H7 (cell line): ENCODE measurements at regions not wholly inside any gene's neighbourhood (a gene's known extent, or its start where the extent isn't known, plus 50 kb on each side); places are given as distances from the start of the nearest gene placed in this dataset.

Experiments
- DNase-seq: peaks from one replicate; pipeline ENCODE4 v3.0.0; 2012
- H3K27me3 ChIP-seq: 2 replicates; pipeline ENCODE4 v1.6.0; 2011; ENCODE audit warnings: mild to moderate bottlenecking, low read length; ENCODE audit not compliant: control insufficient read depth, insufficient read depth
- H3K36me3 ChIP-seq: replicated peaks from 2 replicates; pipeline ENCODE4 v1.5.1; 2011; ENCODE audit warnings: low read length; ENCODE audit not compliant: control insufficient read depth, insufficient read depth
- H3K4me3 ChIP-seq: 2 replicates; pipeline ENCODE4 v1.5.1; 2011; ENCODE audit warnings: low read depth, mild to moderate bottlenecking, control low read depth, low read length, moderate library complexity; ENCODE audit not compliant: insufficient read depth

DNA sequence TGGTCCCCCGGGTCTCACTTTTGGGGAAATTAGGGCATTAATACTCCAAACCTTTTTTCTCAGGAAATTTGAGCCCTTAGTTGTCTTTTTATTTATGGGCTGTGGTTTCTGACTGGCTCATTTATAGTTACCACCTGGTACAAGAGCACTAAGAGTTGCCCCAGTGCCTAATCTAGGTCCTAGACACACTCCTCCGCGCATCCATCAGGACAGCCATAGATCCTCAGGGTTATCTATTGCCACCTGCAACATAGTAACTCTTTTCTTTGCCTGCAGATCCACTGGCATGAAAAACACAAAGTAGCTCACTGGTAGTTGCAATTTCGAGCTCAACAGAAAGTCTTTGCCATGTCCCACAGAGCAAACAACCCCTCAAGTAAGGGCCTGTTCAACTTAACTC is 576.4 kb upstream of the ROBO2 start:
- Histone ChIP-seq H3K36me3 (no peaks in the 10 kb centered on the region), H3K27me3 (no peaks in the 10 kb centered on the region), H3K4me3 (no peak overlapping the region)
- no peak for DNase-seq

- Histone ChIP-seq H3K4me3 (no peak overlapping the region), H3K27me3 (no peaks in the 10 kb centered on the region), H3K36me3 (no peaks in the 10 kb centered on the region)
- no peak for DNase-seq
Observed at GRCh38 chr3:76470285-76470684, 569.6 kb upstream of the ROBO2 start.

DNA sequence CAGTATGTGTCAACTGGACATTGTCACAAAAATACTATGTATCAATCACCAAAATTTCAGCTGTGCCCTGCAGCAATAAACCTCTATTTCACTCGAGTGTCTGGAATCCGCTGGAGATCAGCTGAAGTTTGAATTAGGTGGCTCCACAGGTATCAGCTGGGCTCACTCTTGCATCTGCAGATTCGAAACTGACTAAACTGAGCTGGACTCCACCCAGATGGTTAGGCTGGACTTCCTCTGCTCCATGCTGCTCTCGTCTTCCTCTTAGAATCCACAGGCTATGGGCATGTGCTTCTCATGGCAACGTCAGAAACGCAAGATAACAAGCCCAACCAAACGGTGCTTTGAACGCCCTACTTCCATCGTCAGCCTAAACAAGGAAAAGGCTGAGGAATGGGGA is 565.3 kb upstream of the ROBO2 start:
- no peaks in the 10 kb centered on the region for H3K27me3 ChIP-seq
- H3K4me3 ChIP-seq: no peak overlapping the region
- DNase-seq: no peak
- no peaks in the 10 kb centered on the region for H3K36me3 ChIP-seq

GRCh38 chr3:76479161-76479650 is 560.7 kb upstream of the ROBO2 start:
- no peak for DNase-seq
- Histone ChIP-seq H3K36me3 (no peaks in the 10 kb centered on the region), H3K27me3 (no peaks in the 10 kb centered on the region), H3K4me3 (no peak overlapping the region)

DNA sequence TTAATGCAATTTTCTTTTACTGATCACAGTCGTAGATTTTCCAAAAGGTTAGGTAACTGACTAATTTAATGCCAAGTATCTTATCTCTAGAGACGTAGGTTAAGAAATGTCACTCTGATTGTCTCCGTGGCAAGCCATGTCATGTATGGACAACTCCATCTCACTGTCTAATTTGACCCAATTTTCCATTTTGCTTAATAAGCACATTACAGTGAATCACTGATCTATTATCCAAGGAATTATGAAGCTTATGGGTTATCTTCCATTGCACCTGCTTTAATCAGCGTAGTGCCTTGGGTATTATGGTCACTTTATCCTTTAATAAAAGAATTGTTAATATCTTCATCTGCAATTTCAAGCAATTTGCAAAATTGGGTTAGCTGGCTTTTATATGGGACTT is 557.4 kb upstream of the ROBO2 start:
- no peaks in the 10 kb centered on the region for H3K36me3 ChIP-seq
- H3K27me3 ChIP-seq: no peaks in the 10 kb centered on the region
- DNase-seq: no peak
- H3K4me3 ChIP-seq: no peak overlapping the region

DNA sequence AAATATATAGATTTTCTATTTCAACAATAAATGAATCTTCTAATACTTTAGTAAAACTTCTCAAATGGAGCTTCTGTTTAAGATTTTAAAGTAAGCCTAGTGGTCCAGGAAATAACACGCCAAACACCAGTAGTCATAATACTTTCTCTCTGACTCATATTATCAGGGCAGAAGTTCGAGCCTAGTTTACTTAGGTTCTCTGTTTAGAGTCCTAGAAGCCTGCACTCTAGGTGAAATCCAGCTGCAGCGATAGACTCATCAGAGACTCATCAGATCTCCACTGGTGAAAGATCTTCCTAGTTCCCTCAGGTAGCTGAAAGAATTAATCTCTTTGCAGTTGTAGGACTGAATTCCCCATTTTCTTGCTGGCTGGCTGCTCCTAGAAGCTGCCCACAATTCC is 552.5 kb upstream of the ROBO2 start:
- Histone ChIP-seq H3K27me3 (no peaks in the 10 kb centered on the region), H3K4me3 (no peak overlapping the region), H3K36me3 (no peaks in the 10 kb centered on the region)
- no peak for DNase-seq

GRCh38 chr3:76490064-76490463 is 549.8 kb upstream of the ROBO2 start:
- H3K36me3 ChIP-seq: no peaks in the 10 kb centered on the region
- no peaks in the 10 kb centered on the region for H3K27me3 ChIP-seq
- DNase-seq: no peak
- H3K4me3 ChIP-seq: no peak overlapping the region

- no peaks in the 10 kb centered on the region for H3K27me3 ChIP-seq
- H3K4me3 ChIP-seq: no peak overlapping the region
- H3K36me3 ChIP-seq: no peaks in the 10 kb centered on the region
- no peak for DNase-seq
Observed at GRCh38 chr3:76495216-76495615, 544.7 kb upstream of the ROBO2 start.

GRCh38 chr3:76497636-76498035 is 542.3 kb upstream of the ROBO2 start:
- H3K27me3 ChIP-seq: no peaks in the 10 kb centered on the region
- no peak overlapping the region for H3K4me3 ChIP-seq
- peak; percentile 2 for DNase-seq
- H3K36me3 ChIP-seq: no peaks in the 10 kb centered on the region

DNA sequence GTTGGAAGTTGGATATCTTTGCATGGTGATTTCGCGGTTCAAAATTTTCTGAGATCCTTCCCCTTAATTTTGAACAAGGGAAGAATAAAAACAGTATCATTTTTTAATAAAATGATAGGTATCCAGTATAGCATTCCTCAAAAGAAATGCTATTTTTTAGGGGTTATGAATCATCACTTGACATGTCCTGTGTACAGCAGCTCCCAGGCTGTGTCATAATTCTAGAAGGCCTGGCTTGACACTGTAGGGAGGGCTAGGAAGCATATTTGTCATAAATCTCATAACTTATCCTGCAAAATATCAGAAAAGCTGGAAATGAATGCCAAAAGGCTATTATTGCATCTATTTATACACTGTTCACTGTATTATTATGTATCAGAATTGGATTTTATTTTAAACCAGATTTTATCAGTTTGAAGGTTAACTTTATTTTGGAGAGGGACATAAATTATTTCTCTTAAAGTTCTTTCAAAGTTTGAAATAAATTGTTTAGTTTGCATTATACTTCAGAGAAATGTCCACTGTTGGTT is 539.1 kb upstream of the ROBO2 start:
- no peak for DNase-seq
- Histone ChIP-seq H3K27me3 (no peaks in the 10 kb centered on the region), H3K36me3 (no peaks in the 10 kb centered on the region), H3K4me3 (no peak overlapping the region)

GRCh38 chr3:76501315-76501714 is 538.6 kb upstream of the ROBO2 start:
- Histone ChIP-seq H3K27me3 (no peaks in the 10 kb centered on the region), H3K36me3 (no peaks in the 10 kb centered on the region), H3K4me3 (no peak overlapping the region)
- no peak for DNase-seq

DNA sequence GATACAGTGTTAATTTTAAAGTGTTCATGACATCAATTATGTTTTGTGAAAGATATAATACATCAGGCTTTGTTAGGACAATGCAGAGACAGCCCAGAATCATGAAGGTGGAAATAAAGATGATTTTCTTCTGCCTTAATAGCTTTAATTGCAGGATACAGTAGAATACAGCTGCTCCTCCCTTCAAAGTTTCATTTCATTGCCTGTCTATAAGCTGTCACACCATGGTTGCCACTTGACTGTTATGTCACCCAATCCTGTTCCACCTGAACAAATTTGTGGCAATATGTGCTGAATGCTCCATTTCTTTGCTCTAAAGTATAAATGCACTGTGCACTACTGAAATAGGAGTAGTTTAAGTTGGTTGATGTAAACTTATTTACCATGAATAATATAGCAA is 537.8 kb upstream of the ROBO2 start:
- Histone ChIP-seq H3K36me3 (no peaks in the 10 kb centered on the region), H3K27me3 (no peaks in the 10 kb centered on the region), H3K4me3 (no peak overlapping the region)
- DNase-seq: no peak

- DNase-seq: no peak
- Histone ChIP-seq H3K36me3 (no peaks in the 10 kb centered on the region), H3K27me3 (no peaks in the 10 kb centered on the region), H3K4me3 (no peak overlapping the region)
Observed at GRCh38 chr3:76505202-76505845, 534.6 kb upstream of the ROBO2 start.

- Histone ChIP-seq H3K36me3 (no peaks in the 10 kb centered on the region), H3K27me3 (no peaks in the 10 kb centered on the region), H3K4me3 (no peak overlapping the region)
- DNase-seq: no peak
Observed at GRCh38 chr3:76509179-76509830, 530.6 kb upstream of the ROBO2 start.

DNA sequence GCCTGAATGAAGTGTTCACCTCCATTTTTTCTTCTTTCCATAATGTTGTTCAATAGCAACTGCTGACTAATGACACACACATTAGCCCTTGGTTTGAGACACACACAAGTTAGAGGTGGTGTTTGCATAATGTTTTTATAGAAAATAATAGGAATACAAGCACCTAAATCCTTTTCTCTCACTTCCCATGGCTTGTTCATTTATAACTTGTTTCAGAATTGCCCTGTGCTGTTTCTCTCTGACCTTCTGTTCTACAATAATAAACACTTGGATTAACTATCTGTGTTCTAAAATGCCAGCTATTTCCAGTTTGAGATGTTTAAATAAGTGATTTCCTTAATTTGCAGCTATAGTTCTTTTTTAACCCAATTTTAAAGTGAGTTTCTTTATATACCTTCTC is 525.1 kb upstream of the ROBO2 start:
- H3K36me3 ChIP-seq: no peaks in the 10 kb centered on the region
- no peak for DNase-seq
- no peak overlapping the region for H3K4me3 ChIP-seq
- H3K27me3 ChIP-seq: no peaks in the 10 kb centered on the region
